DND-41 (cell line): ENCODE measurements at regions not wholly inside any gene's neighbourhood (a gene's known extent, or its start where the extent isn't known, plus 50 kb on each side); places are given as distances from the start of the nearest gene placed in this dataset.

ENCODE experiments used
- ATAC-seq: fragments of 200-7000 bp; cut with Tn5 transposase; 3 replicates; pipeline ENCODE4 v1.9.1; 2021; ENCODE audit warnings: low read depth; ENCODE audit not compliant: insufficient read depth
- DNase-seq: peaks from one replicate; pipeline ENCODE4 v3.0.0-alpha.2; 2020
- H2AFZ ChIP-seq: 2 replicates; pipeline ENCODE4 v1.6.0; 2012; ENCODE audit warnings: low read depth, low read length
- H3K27ac ChIP-seq: 2 replicates; pipeline ENCODE4 v1.5.1; 2012; ENCODE audit warnings: low read length, inconsistent platforms
- H3K27me3 ChIP-seq: fragments of 200-600 bp; sonication (generic); 2 replicates; pipeline ENCODE4 v1.6.0; 2012; ENCODE audit warnings: low read length, mild to moderate bottlenecking, inconsistent platforms; ENCODE audit not compliant: insufficient read depth, poor library complexity
- H3K36me3 ChIP-seq: 2 replicates; pipeline ENCODE4 v1.5.1; 2012; ENCODE audit warnings: low read length, inconsistent platforms; ENCODE audit not compliant: insufficient read depth
- H3K4me1 ChIP-seq: 2 replicates; pipeline ENCODE4 v1.5.1; 2012; ENCODE audit warnings: mild to moderate bottlenecking, low read length; ENCODE audit not compliant: insufficient read depth
- H3K4me2 ChIP-seq: 2 replicates; pipeline ENCODE4 v1.6.0; 2012; ENCODE audit warnings: mild to moderate bottlenecking, moderate library complexity, low read length, inconsistent platforms; ENCODE audit not compliant: insufficient read depth
- H3K4me3 ChIP-seq, 2 experiments: fragments of 200-600 bp in 1 of 2; shearing (Covaris generic) in 1 of 2; 2 replicates each; pipeline ENCODE4 v1.5.1; 2012 to 2016; ENCODE audit warnings: inconsistent platforms in 2 of 2, low read length in 2 of 2, mild to moderate bottlenecking in 2 of 2, low read depth in 1 of 2, moderate library complexity in 1 of 2
- H3K79me2 ChIP-seq: 2 replicates; pipeline ENCODE4 v1.6.0; 2012; ENCODE audit warnings: low read length, inconsistent platforms; ENCODE audit not compliant: insufficient read depth
- H3K9ac ChIP-seq: 2 replicates; pipeline ENCODE4 v1.6.0; 2012; ENCODE audit warnings: low read depth, mild to moderate bottlenecking, inconsistent platforms, low read length, moderate library complexity
- H3K9me3 ChIP-seq: 2 replicates; pipeline ENCODE4 v1.5.1; 2012; ENCODE audit warnings: low read length, moderate library complexity, mild to moderate bottlenecking, inconsistent platforms; ENCODE audit not compliant: insufficient read depth, severe bottlenecking
- H4K20me1 ChIP-seq: 2 replicates; pipeline ENCODE4 v1.6.0; 2012; ENCODE audit warnings: low read length; ENCODE audit not compliant: insufficient read depth
- EZH2 ChIP-seq: IDR thresholded peaks from 3 replicates; pipeline ENCODE4 v1.6.1; 2012; ENCODE audit warnings: borderline replicate concordance, low read depth, mild to moderate bottlenecking, moderate library complexity, low read length, inconsistent platforms; ENCODE audit not compliant: severe bottlenecking
- TF ChIP-seq, protein P1 (sequence below): IDR thresholded peaks from 2 replicates; pipeline ENCODE4 v1.5.1; 2012; ENCODE audit warnings: borderline replicate concordance, low read length, moderate library complexity, mild to moderate bottlenecking; ENCODE audit not compliant: poor library complexity, severe bottlenecking; ENCODE audit errors: extremely low read depth

DNA sequence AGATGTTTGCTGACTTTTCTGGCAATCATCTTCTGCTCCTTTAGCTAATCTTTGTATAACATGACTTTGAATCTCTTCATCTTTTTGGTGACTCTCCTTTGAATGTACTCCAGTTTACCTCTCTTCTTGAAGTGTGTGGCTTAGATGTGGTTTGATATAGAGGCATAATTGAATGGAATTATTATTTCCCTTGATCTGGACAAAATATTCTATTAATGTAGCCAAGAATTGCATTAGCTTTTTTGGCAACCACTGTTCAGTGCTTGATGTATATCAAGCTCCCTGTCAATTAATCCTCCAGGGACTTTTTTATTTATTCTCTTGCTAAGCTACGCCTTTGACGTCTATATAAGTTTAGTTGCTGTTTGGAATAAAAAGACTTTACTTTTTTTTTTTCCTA is 490.8 kb downstream of the PCDH20 start:
- TF ChIP-seq, protein P1, sequence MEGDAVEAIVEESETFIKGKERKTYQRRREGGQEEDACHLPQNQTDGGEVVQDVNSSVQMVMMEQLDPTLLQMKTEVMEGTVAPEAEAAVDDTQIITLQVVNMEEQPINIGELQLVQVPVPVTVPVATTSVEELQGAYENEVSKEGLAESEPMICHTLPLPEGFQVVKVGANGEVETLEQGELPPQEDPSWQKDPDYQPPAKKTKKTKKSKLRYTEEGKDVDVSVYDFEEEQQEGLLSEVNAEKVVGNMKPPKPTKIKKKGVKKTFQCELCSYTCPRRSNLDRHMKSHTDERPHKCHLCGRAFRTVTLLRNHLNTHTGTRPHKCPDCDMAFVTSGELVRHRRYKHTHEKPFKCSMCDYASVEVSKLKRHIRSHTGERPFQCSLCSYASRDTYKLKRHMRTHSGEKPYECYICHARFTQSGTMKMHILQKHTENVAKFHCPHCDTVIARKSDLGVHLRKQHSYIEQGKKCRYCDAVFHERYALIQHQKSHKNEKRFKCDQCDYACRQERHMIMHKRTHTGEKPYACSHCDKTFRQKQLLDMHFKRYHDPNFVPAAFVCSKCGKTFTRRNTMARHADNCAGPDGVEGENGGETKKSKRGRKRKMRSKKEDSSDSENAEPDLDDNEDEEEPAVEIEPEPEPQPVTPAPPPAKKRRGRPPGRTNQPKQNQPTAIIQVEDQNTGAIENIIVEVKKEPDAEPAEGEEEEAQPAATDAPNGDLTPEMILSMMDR: no peak
- no peak for TF ChIP-seq EZH2
- H3K9ac ChIP-seq: no peak overlapping the region
- no peak overlapping the region for H2AFZ ChIP-seq
- H3K36me3 ChIP-seq: no peaks in the 10 kb centered on the region
- DNase-seq (no peak), ATAC-seq (no peak)
- H3K27ac ChIP-seq: no peak overlapping the region
- no peak overlapping the region for H3K4me2 ChIP-seq
- no peaks in the 10 kb centered on the region for H3K79me2 ChIP-seq
- H3K9me3 ChIP-seq: no peaks in the 10 kb centered on the region
- no peaks in the 10 kb centered on the region for H3K27me3 ChIP-seq
- no peaks in the 10 kb centered on the region for H4K20me1 ChIP-seq
- no peak overlapping the region for H3K4me3 ChIP-seq
- no peaks in the 10 kb centered on the region for H3K4me1 ChIP-seq

GRCh38 chr13:60922576-60923231 is 492.9 kb downstream of the PCDH20 start:
- H3K4me1 ChIP-seq: no peaks in the 10 kb centered on the region
- no peak overlapping the region for H3K4me2 ChIP-seq
- H3K79me2 ChIP-seq: no peaks in the 10 kb centered on the region
- H3K9ac ChIP-seq: no peak overlapping the region
- ATAC-seq: no peak
- H4K20me1 ChIP-seq: no peaks in the 10 kb centered on the region
- no peak for TF ChIP-seq EZH2
- TF ChIP-seq, protein P1: no peak
- no peaks in the 10 kb centered on the region for H3K27me3 ChIP-seq
- no peaks in the 10 kb centered on the region for H3K36me3 ChIP-seq
- no peaks in the 10 kb centered on the region for H3K9me3 ChIP-seq
- no peak for DNase-seq
- no peak overlapping the region for H2AFZ ChIP-seq
- no peak overlapping the region for H3K27ac ChIP-seq
- no peak overlapping the region for H3K4me3 ChIP-seq

GRCh38 chr13:60893801-60894200 is 496.8 kb downstream of the TDRD3 start:
- no peak for ATAC-seq
- DNase-seq: no peak
- H3K9ac ChIP-seq: no peak overlapping the region

More at GRCh38 chr13:60893801-60894200, 496.8 kb downstream of the TDRD3 start:
- Histone ChIP-seq H4K20me1 (no peaks in the 10 kb centered on the region), H3K79me2 (no peaks in the 10 kb centered on the region), H3K9me3 (no peaks in the 10 kb centered on the region), H3K4me1 (no peaks in the 10 kb centered on the region), H3K27me3 (no peaks in the 10 kb centered on the region), H3K4me3 (no peak overlapping the region), H3K27ac (no peak overlapping the region), H3K36me3 (no peaks in the 10 kb centered on the region), H2AFZ (no peak overlapping the region), H3K4me2 (no peak overlapping the region)
- no peak for TF ChIP-seq EZH2
- TF ChIP-seq, protein P1: no peak
